ENCODE measurements at regions not wholly inside any gene's neighbourhood (a gene's known extent, or its start where the extent isn't known, plus 50 kb on each side); places are given as distances from the start of the nearest gene placed in this dataset.

DNA sequence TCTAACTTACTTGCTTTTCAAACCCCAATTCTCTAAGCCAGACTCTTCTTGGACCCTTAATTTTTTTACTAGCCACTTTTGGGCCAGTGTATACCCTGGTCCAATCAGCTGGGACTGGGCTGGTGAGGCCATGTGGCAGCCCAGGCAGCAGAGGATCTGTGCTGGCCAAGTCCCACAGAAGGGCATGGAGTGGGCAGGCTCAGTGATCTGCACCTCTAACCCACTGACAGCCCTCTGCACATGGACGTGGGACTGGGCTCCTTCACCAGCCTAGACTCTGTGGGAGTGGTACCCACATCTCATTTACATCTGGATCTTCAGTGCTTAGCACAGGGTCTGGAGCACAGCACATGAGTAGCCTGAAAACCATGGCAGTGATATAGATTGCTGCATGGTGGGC lies 56.1 kb upstream of the PRR23C start:
- ATAC-seq (0 out of 2 replicates have a peak, but pooled peaks have one; percentile 19), DNase-seq (ENCODE audit: low read depth, low spot score) (no peak)
- BruUV-seq (replicated peaks) = no TSS peak
- Histone ChIP-seq H3K36me3 (ENCODE audit: control insufficient read depth, insufficient read depth, low read length) (no peaks in the 10 kb centered on the region), H3K27me3 (ENCODE audit: control insufficient read depth, insufficient read depth, low read length) (no peaks in the 10 kb centered on the region), H3K9me3 (ENCODE audit: control insufficient read depth, insufficient read depth, low read depth, low read length) (no peaks in the 10 kb centered on the region), H3K4me1 (ENCODE audit: control insufficient read depth, insufficient read depth, low read length) (no peaks in the 10 kb centered on the region), H3K4me3 (ENCODE audit: low read depth in 2 of 2, low read length in 2 of 2) (no peak overlapping the region), H3K27ac (ENCODE audit: low read length) (no peak overlapping the region)
- in situ Hi-C loops (cut with HindIII; ENCODE audit: low pct_unique_long_range_greater_than_20kb, low sequenced_read_pairs) (no loop called here), intact Hi-C loops (cut with micrococcal nuclease; ENCODE audit: unreplicated experiment) (no loop called here)
- POLR2A ChIA-PET = no interaction called here
- TF ChIP-seq TCF7L2 (IDR thresholded peaks at IDR 0.05; ENCODE audit: low read depth, low read length) (no peak), SIN3A (IDR thresholded peaks at IDR 0.05; ENCODE audit: borderline replicate concordance, insufficient read depth, low read depth, low read length) (no peak), POLR2AphosphoS5 (IDR thresholded peaks at IDR 0.05; ENCODE audit: low read depth, low read length) (no peak)
- TF ChIP-seq, protein P1, sequence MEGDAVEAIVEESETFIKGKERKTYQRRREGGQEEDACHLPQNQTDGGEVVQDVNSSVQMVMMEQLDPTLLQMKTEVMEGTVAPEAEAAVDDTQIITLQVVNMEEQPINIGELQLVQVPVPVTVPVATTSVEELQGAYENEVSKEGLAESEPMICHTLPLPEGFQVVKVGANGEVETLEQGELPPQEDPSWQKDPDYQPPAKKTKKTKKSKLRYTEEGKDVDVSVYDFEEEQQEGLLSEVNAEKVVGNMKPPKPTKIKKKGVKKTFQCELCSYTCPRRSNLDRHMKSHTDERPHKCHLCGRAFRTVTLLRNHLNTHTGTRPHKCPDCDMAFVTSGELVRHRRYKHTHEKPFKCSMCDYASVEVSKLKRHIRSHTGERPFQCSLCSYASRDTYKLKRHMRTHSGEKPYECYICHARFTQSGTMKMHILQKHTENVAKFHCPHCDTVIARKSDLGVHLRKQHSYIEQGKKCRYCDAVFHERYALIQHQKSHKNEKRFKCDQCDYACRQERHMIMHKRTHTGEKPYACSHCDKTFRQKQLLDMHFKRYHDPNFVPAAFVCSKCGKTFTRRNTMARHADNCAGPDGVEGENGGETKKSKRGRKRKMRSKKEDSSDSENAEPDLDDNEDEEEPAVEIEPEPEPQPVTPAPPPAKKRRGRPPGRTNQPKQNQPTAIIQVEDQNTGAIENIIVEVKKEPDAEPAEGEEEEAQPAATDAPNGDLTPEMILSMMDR (IDR thresholded peaks at IDR 0.05) = no peak
- TF ChIP-seq, protein P2, sequence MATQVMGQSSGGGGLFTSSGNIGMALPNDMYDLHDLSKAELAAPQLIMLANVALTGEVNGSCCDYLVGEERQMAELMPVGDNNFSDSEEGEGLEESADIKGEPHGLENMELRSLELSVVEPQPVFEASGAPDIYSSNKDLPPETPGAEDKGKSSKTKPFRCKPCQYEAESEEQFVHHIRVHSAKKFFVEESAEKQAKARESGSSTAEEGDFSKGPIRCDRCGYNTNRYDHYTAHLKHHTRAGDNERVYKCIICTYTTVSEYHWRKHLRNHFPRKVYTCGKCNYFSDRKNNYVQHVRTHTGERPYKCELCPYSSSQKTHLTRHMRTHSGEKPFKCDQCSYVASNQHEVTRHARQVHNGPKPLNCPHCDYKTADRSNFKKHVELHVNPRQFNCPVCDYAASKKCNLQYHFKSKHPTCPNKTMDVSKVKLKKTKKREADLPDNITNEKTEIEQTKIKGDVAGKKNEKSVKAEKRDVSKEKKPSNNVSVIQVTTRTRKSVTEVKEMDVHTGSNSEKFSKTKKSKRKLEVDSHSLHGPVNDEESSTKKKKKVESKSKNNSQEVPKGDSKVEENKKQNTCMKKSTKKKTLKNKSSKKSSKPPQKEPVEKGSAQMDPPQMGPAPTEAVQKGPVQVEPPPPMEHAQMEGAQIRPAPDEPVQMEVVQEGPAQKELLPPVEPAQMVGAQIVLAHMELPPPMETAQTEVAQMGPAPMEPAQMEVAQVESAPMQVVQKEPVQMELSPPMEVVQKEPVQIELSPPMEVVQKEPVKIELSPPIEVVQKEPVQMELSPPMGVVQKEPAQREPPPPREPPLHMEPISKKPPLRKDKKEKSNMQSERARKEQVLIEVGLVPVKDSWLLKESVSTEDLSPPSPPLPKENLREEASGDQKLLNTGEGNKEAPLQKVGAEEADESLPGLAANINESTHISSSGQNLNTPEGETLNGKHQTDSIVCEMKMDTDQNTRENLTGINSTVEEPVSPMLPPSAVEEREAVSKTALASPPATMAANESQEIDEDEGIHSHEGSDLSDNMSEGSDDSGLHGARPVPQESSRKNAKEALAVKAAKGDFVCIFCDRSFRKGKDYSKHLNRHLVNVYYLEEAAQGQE (IDR thresholded peaks at IDR 0.05; ENCODE audit: insufficient read depth in 1 of 2, low read depth in 2 of 2, low read length in 1 of 2) = no peak
- CTCF ChIA-PET = no interaction called here

DNA sequence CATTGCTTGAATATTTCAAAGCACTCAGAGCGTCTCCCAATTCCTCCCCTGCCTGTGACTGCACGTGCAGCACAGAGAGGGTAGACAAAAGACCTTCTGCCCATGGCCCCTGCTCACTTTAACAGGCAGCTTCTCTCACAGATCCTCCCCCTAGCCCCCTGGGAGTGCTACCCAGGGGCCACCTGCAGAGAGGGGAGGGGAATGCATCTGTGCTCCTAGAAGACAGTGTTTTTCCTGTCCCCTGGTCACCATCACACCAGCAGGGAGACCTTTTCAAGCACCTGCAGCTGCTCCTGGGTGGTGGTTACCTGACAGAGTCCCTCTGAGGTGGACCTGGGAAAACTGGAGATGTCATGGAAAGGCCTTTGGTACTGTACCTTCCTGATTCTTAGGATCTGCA lies 56.7 kb upstream of the PRR23C start:
- Histone ChIP-seq H3K36me3 (ENCODE audit: control insufficient read depth, insufficient read depth, low read length) (no peaks in the 10 kb centered on the region), H3K4me3 (ENCODE audit: low read depth in 2 of 2, low read length in 2 of 2) (no peak overlapping the region), H3K27ac (ENCODE audit: low read length) (no peak overlapping the region), H3K4me1 (ENCODE audit: control insufficient read depth, insufficient read depth, low read length) (no peaks in the 10 kb centered on the region), H3K9me3 (ENCODE audit: control insufficient read depth, insufficient read depth, low read depth, low read length) (no peaks in the 10 kb centered on the region), H3K27me3 (ENCODE audit: control insufficient read depth, insufficient read depth, low read length) (no peaks in the 10 kb centered on the region)
- intact Hi-C loops (cut with micrococcal nuclease; ENCODE audit: unreplicated experiment) = no loop called here
- DNase-seq (ENCODE audit: low read depth, low spot score) (no peak), ATAC-seq (no peak)
- TF ChIP-seq, protein P2 (IDR thresholded peaks at IDR 0.05; ENCODE audit: insufficient read depth in 1 of 2, low read depth in 2 of 2, low read length in 1 of 2) = no peak
- no peak for TF ChIP-seq SIN3A (IDR thresholded peaks at IDR 0.05; ENCODE audit: borderline replicate concordance, insufficient read depth, low read depth, low read length)
- no peak for TF ChIP-seq TCF7L2 (IDR thresholded peaks at IDR 0.05; ENCODE audit: low read depth, low read length)
- TF ChIP-seq, protein P1 (IDR thresholded peaks at IDR 0.05) = no peak
- no peak for TF ChIP-seq POLR2AphosphoS5 (IDR thresholded peaks at IDR 0.05; ENCODE audit: low read depth, low read length)
- ChIA-PET CTCF (no interaction called here), POLR2A (no interaction called here)
- no TSS peak for BruUV-seq (replicated peaks)
- in situ Hi-C loops (cut with HindIII; ENCODE audit: low pct_unique_long_range_greater_than_20kb, low sequenced_read_pairs) = no loop called here

Data from Panc1 (cell line).